Esophagus (tissue), 2 donors: ENCODE measurements at regions not wholly inside any gene's neighbourhood (a gene's known extent, or its start where the extent isn't known, plus 50 kb on each side); places are given as distances from the start of the nearest gene placed in this dataset.

ENCODE experiments used
- H3K27ac ChIP-seq, 2 donors: one replicate each; pipeline ENCODE4 v1.5.1; 2013; ENCODE audit warnings: low read depth in 2 of 2, mild to moderate bottlenecking in 2 of 2, inconsistent platforms in 1 of 2, low read length in 1 of 2, moderate library complexity in 1 of 2
- H3K27me3 ChIP-seq, 2 donors: one replicate each; pipeline ENCODE4 v1.6.1; 2013; ENCODE audit warnings: low read length in 2 of 2, control low read depth in 1 of 2, mild to moderate bottlenecking in 1 of 2; ENCODE audit not compliant: insufficient read depth in 2 of 2, control insufficient read depth in 1 of 2
- H3K36me3 ChIP-seq, 2 donors: one replicate each; pipeline ENCODE4 v1.6.1; 2013; ENCODE audit warnings: low read length in 1 of 2; ENCODE audit not compliant: control insufficient read depth in 2 of 2, insufficient read depth in 2 of 2
- H3K4me1 ChIP-seq, 2 donors: one replicate each; pipeline ENCODE4 v1.6.1; 2013; ENCODE audit warnings: low read length in 1 of 2; ENCODE audit not compliant: control insufficient read depth in 2 of 2, insufficient read depth in 2 of 2
- H3K4me3 ChIP-seq, 2 donors: one replicate each; pipeline ENCODE4 v1.5.1; 2013; ENCODE audit warnings: low read length in 2 of 2, mild to moderate bottlenecking in 2 of 2, low read depth in 1 of 2, moderate library complexity in 1 of 2
- H3K9me3 ChIP-seq, 2 donors: one replicate each; pipeline ENCODE4 v1.6.1; 2013; ENCODE audit warnings: mild to moderate bottlenecking in 2 of 2, low read depth in 1 of 2, low read length in 1 of 2, moderate library complexity in 1 of 2; ENCODE audit not compliant: control insufficient read depth in 2 of 2, insufficient read depth in 1 of 2
- WGBS, 2 donors: extraction: QIAGEN DNeasy Blood & Tissue Kit; methylation state at CpG; one replicate each; pipeline ENCODE4 v1.1.7; 2013; 5-methylcytosine and 5-hydroxymethylcytosine counted together
- donor health status: healthy with polysubstance abuse.
- donor health status: Bipolar disorder and iron deficiency.

- Histone ChIP-seq H3K9me3 (peaks cover 0 to 7% of the 10 kb centered on the region in 2 donors), H3K36me3 (no peaks in the 10 kb centered on the region), H3K27ac (peak overlapping the region in 1 of 2 donors; percentile 47), H3K27me3 (no peaks in the 10 kb centered on the region), H3K4me1 (peaks cover 0 to 2% of the 10 kb centered on the region in 2 donors), H3K4me3 (peak overlapping the region; percentile 34 to 57)
- WGBS, 2 donors: 3 to 28% methylated on average over 20 of the region's 20 CpGs
Measured at GRCh38 chrX:139204571-139204897, 326.0 kb upstream of the F9 start.

DNA sequence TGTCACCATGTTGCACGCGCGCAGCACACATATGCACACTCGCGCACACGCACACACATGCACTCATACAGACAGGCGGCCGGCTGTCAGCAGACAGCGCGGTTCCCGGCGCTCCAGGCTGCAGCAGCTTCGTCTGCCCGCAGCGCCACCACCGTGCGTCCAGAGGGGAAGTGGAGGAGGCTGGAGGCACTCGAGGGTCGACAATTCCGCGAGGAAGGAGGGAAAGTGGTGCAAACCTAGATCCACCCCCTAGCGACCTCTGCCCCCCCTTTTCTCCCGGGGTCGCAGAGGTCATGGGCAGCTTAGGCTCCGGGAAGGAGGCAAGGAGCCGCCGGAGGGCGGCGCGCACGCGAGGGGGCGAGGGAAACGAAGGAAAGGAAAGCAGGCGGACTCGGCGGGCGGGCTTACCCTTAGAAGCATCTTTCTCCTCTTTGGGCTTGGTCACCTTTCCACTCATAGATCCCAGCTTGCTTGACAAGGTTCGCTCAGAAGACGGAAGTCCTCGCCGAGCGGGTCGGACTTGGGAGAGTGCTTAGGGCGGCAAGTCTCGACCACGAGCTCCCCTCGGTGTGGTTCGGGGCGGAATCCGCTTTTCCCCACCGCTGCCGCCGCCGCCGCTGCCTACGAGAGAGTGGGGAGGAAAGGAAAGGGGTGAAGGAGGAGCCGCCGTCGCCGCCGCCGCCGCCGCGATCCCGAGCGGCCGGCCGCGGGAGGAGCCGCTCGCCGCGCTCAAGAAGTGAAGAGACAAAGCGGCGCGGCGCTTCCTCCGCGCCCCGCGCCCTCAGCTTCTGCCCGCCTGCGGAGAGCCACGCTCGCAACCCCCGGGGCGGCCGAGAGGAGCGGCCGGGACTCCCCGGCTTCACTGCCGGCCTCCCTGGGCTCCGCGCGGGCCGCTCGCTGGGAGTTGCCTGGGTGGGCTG lies 326.6 kb upstream of the F9 start:
- H3K9me3 ChIP-seq: peaks cover 0 to 7% of the 10 kb centered on the region in 2 donors
- peak overlapping the region; percentile 34 to 57 for H3K4me3 ChIP-seq
- WGBS, 2 donors: 2 to 25% methylated on average over 79 to 92 of the region's 99 CpGs
- peaks cover 0 to 2% of the 10 kb centered on the region in 2 donors for H3K4me1 ChIP-seq
- H3K27me3 ChIP-seq: no peaks in the 10 kb centered on the region
- H3K36me3 ChIP-seq: no peaks in the 10 kb centered on the region
- H3K27ac ChIP-seq: peak overlapping the region; percentile 3 to 29

- Histone ChIP-seq H3K4me1 (peaks cover 0 to 2% of the 10 kb centered on the region in 2 donors), H3K9me3 (peaks cover 0 to 7% of the 10 kb centered on the region in 2 donors), H3K27ac (no peak overlapping the region), H3K4me3 (no peak overlapping the region), H3K36me3 (no peaks in the 10 kb centered on the region), H3K27me3 (no peaks in the 10 kb centered on the region)
- 26 to 38% methylated on average over 31 to 34 of the region's 34 CpGs for WGBS, 2 donors
Measured at GRCh38 chrX:139202742-139203420, 327.7 kb upstream of the F9 start.

GRCh38 chrX:139201924-139202323 lies 328.6 kb upstream of the F9 start:
- H3K4me1 ChIP-seq: peaks cover 0 to 2% of the 10 kb centered on the region in 2 donors
- H3K4me3 ChIP-seq: no peak overlapping the region
- H3K27ac ChIP-seq: no peak overlapping the region
- H3K27me3 ChIP-seq: no peaks in the 10 kb centered on the region
- peaks cover 0 to 7% of the 10 kb centered on the region in 2 donors for H3K9me3 ChIP-seq
- WGBS, 2 donors: 37 to 39% methylated on average over 4 of the region's 4 CpGs
- H3K36me3 ChIP-seq: no peaks in the 10 kb centered on the region

DNA sequence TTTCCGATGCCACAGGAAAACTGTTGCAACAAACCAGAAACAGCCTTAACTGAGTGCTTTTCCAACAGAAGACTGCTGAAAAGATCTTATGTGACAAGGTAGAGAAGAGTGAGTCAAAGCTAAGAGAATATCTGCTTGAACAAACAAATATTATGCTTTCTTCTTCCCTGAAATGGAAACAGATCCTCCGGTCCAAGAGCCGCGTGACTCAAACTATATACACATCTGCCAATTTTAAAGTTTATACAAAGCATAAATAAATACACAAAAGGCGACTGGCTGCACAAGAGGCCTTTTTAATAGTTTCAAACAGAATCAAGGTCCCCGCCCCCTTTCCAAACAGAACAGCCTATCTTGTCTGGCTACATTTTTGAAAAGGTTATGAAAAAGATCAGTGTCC lies 329.7 kb upstream of the F9 start:
- Histone ChIP-seq H3K4me1 (peaks cover 0 to 2% of the 10 kb centered on the region in 2 donors), H3K27ac (peak overlapping the region in 1 of 2 donors; percentile 31), H3K4me3 (no peak overlapping the region), H3K27me3 (no peaks in the 10 kb centered on the region), H3K9me3 (peaks cover 0 to 7% of the 10 kb centered on the region in 2 donors), H3K36me3 (no peaks in the 10 kb centered on the region)
- WGBS, 2 donors: 37 to 44% methylated on average over 6 of the region's 6 CpGs

- Histone ChIP-seq H3K27me3 (no peaks in the 10 kb centered on the region), H3K36me3 (no peaks in the 10 kb centered on the region), H3K4me1 (peaks cover 0 to 2% of the 10 kb centered on the region in 2 donors), H3K27ac (no peak overlapping the region), H3K4me3 (no peak overlapping the region), H3K9me3 (peaks cover 0 to 7% of the 10 kb centered on the region in 2 donors)
- WGBS, 2 donors: 42 to 57% methylated on average over 2 of the region's 2 CpGs
Measured at GRCh38 chrX:139200346-139200745, 330.2 kb upstream of the F9 start.

GRCh38 chrX:139199933-139200332 lies 330.6 kb upstream of the F9 start:
- WGBS, 2 donors: 61 to 73% methylated on average over 2 of the region's 2 CpGs
- Histone ChIP-seq H3K9me3 (peaks cover 0 to 4% of the 10 kb centered on the region in 2 donors), H3K4me3 (no peak overlapping the region), H3K36me3 (no peaks in the 10 kb centered on the region), H3K27me3 (no peaks in the 10 kb centered on the region), H3K4me1 (peaks cover 0 to 2% of the 10 kb centered on the region in 2 donors), H3K27ac (no peak overlapping the region)

GRCh38 chrX:139198936-139199335 lies 331.6 kb upstream of the F9 start:
- peaks cover 0 to 4% of the 10 kb centered on the region in 2 donors for H3K27me3 ChIP-seq
- peaks cover 0 to 2% of the 10 kb centered on the region in 2 donors for H3K4me1 ChIP-seq
- H3K36me3 ChIP-seq: no peaks in the 10 kb centered on the region
- no peak overlapping the region for H3K4me3 ChIP-seq
- H3K9me3 ChIP-seq: peaks cover 0 to 3% of the 10 kb centered on the region in 2 donors
- H3K27ac ChIP-seq: no peak overlapping the region

DNA sequence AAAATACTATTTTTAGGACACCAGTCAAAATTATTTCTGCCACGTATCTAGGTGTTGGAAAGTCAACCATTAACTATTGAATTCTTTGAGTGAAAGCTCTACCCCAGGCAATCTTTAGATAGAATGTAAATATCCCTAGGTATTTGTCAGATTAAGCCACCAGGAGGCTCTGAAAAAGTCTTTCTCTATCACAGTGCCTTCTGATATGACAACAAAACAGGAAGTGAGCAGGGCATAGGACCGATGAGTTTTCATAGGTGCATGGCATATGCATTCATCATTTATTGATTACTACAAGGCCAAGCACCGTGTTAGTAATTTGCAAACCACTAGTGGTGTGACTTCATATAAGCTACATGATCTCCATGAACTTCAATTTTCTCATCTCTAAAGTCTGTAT lies 333.6 kb upstream of the F9 start:
- WGBS, 2 donors: 57 to 84% methylated on average over 3 of the region's 3 CpGs

More for the DNA sequence above, 333.6 kb upstream of the F9 start:
- Histone ChIP-seq H3K27me3 (peaks cover 0 to 4% of the 10 kb centered on the region in 2 donors), H3K4me3 (no peak overlapping the region), H3K27ac (no peak overlapping the region), H3K9me3 (peaks cover 0 to 3% of the 10 kb centered on the region in 2 donors), H3K36me3 (no peaks in the 10 kb centered on the region), H3K4me1 (peaks cover 0 to 2% of the 10 kb centered on the region in 2 donors)
